GM23338 (cell line): ENCODE measurements at regions not wholly inside any gene's neighbourhood (a gene's known extent, or its start where the extent isn't known, plus 50 kb on each side); places are given as distances from the start of the nearest gene placed in this dataset.

Experiments
- EZH2 ChIP-seq: fragments of 200-600 bp; sonication (generic); IDR thresholded peaks from one replicate; pipeline ENCODE4 v1.8.0; 2017; ENCODE audit warnings: antibody characterized with exemption, mild to moderate bottlenecking, low read depth; ENCODE audit not compliant: unreplicated experiment
- POLR2AphosphoS5 ChIP-seq: IDR thresholded peaks from 2 replicates; pipeline ENCODE4 v1.6.1; 2016; ENCODE audit warnings: antibody characterized with exemption, low read depth
- TF ChIP-seq, protein P1 (sequence below), 2 experiments: fragments of 200-600 bp in 1 of 2; sonication (generic) in 1 of 2; conservative IDR thresholded peaks; 2 replicates each; pipeline versions ENCODE4 v1.5.1 to v1.6.1; 2016 to 2017; ENCODE audit warnings: antibody characterized with exemption in 2 of 2, low read depth in 2 of 2, mild to moderate bottlenecking in 2 of 2, moderate library complexity in 1 of 2

DNA sequence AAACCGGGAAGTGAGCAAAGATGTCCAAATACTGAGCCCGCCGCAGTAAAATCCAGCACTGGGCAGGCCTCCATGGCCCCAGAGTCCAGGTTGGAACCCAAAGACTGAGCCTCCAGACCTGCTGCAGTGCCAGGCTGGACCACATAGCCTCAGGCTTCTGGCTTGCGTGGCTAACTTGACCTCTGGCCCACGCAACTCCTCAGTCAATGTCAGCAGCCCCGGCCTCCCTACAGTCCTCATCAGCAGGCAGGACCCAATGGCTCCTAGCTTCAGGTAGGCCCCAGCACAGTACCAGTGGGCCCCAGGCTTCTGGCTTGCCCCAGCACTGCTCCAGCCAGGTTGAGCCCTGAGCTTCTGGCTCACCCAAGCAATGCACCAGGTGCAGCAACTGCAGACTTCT, 245.1 kb upstream of the AFDN start:
- TF ChIP-seq POLR2AphosphoS5 (no peak), EZH2 (no peak)
- TF ChIP-seq, protein P1, sequence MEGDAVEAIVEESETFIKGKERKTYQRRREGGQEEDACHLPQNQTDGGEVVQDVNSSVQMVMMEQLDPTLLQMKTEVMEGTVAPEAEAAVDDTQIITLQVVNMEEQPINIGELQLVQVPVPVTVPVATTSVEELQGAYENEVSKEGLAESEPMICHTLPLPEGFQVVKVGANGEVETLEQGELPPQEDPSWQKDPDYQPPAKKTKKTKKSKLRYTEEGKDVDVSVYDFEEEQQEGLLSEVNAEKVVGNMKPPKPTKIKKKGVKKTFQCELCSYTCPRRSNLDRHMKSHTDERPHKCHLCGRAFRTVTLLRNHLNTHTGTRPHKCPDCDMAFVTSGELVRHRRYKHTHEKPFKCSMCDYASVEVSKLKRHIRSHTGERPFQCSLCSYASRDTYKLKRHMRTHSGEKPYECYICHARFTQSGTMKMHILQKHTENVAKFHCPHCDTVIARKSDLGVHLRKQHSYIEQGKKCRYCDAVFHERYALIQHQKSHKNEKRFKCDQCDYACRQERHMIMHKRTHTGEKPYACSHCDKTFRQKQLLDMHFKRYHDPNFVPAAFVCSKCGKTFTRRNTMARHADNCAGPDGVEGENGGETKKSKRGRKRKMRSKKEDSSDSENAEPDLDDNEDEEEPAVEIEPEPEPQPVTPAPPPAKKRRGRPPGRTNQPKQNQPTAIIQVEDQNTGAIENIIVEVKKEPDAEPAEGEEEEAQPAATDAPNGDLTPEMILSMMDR (conservative IDR thresholded peaks at IDR 0.05; ENCODE audit: low read depth in 2 of 2): no peak
